Fibroblast of mammary gland (primary cell): ENCODE measurements at regions not wholly inside any gene's neighbourhood (a gene's known extent, or its start where the extent isn't known, plus 50 kb on each side); places are given as distances from the start of the nearest gene placed in this dataset.

Experiments used
- DNase-seq: peaks from one replicate; pipeline ENCODE4 v3.0.0-alpha.2; 2010; ENCODE audit warnings: low read depth
- H3K4me3 ChIP-seq: 2 replicates; pipeline ENCODE4 v1.5.1; 2011; ENCODE audit warnings: low read depth, mild to moderate bottlenecking, low read length, moderate library complexity; ENCODE audit not compliant: control insufficient read depth
- TF ChIP-seq, protein P1 (sequence below): conservative IDR thresholded peaks from 2 replicates; pipeline ENCODE4 v1.5.1; 2011; ENCODE audit warnings: low read depth, low read length, inconsistent platforms; ENCODE audit not compliant: control insufficient read depth, insufficient read depth

DNA sequence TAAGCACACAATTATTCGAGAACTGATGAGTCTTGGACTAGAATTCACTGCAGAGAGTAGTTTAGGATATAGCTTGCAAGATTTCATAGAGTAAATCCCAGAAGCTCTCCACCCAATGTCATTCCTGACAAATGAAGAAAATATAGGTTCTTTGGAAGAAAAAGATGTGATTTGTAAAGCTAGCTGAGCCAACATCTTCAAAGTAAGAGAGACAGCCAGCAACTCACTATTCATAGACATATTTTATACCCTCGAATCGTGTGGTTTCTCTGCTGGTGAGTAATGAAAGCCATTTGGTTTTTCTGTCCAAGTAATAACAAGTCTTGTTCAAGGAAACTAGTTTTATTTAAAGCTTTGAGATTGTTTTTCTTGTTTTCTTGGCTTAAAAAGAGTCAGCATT lies 165.7 kb upstream of the SYT6 start:
- DNase-seq, result peak; percentile 70
- no peak overlapping the region for H3K4me3 ChIP-seq
- TF ChIP-seq, protein P1, sequence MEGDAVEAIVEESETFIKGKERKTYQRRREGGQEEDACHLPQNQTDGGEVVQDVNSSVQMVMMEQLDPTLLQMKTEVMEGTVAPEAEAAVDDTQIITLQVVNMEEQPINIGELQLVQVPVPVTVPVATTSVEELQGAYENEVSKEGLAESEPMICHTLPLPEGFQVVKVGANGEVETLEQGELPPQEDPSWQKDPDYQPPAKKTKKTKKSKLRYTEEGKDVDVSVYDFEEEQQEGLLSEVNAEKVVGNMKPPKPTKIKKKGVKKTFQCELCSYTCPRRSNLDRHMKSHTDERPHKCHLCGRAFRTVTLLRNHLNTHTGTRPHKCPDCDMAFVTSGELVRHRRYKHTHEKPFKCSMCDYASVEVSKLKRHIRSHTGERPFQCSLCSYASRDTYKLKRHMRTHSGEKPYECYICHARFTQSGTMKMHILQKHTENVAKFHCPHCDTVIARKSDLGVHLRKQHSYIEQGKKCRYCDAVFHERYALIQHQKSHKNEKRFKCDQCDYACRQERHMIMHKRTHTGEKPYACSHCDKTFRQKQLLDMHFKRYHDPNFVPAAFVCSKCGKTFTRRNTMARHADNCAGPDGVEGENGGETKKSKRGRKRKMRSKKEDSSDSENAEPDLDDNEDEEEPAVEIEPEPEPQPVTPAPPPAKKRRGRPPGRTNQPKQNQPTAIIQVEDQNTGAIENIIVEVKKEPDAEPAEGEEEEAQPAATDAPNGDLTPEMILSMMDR, result no peak

DNA sequence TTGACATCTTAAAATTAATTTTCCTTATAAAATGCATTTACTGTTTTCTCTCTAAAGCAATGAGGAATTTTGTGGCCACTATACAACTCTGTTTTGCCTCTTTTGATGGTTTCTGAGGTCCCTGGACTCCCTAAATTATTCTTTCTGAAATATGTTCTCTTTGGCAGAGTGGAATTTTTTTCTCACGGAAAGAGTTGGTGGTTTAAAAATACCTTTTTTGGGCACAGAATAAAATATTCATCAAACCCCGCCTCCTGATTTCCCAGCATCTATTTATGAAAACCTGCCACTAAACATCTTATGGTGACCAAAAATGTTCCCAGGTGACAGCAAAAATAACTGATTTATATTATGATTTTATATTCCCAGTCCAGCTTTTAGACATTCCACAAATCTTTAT lies 165.3 kb upstream of the SYT6 start:
- H3K4me3 ChIP-seq, result no peak overlapping the region
- no peak for DNase-seq
- TF ChIP-seq, protein P1, result no peak

DNA sequence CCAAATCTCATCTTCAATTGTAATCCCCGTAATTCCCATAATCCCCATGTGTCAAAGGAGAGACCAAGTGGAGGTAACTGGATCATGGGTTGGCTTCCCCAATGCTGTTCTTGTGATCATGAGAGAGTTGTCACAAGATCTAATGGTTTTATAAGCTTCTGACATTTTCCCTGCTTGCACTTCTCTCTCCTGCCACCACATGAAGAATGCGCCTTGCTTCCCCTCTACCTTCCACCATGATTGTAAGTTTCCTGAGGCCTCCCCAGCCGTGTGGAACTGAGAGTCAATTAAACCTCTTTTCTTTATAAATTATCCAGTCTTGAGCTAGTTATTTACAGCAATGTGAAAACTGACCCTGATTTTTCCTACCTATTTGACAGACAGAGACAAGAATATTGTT lies 162.5 kb upstream of the SYT6 start:
- H3K4me3 ChIP-seq, result no peak overlapping the region
- no peak for DNase-seq
- TF ChIP-seq, protein P1, result no peak

DNA sequence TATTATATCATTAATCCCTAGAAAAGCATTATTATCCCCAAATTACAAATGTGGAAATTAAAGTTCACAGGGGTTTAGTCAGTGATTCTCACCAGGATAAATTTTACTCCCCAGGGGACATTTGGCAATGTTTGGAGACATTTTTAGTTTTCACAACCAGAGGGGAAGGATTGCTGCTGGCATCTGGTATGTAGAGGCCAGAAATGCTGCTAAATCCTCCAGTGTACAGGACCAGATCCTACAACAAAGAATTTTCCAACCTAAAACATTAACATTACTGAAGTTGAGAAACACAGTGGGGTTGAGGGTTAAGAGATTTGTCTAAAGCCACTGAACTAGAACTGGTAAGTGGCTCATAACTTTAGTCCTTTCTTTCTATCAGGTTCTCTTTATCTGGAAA lies 162.0 kb upstream of the SYT6 start:
- peak; percentile 45 for DNase-seq
- H3K4me3 ChIP-seq, result no peak overlapping the region
- TF ChIP-seq, protein P1, result no peak

DNA sequence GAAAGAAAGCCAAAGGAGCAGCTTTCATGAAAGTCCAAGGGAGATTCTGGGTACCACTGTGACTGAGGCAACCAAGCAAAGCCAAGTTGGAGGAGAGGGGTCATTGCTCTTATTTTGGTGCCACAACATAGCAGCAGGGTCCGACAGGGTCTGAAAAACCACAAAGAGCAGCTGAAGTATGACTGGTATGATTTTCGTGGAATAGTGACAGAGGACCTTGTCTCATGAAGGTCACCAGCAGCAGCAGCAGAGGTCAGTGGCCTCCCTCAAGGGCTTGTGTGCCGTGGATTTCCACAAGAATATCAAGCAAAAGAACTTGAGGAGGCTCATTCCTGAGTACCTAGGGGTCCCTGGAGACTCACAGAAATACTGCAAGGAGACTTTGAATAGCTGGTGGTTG lies 160.9 kb upstream of the SYT6 start:
- TF ChIP-seq, protein P1, result no peak
- DNase-seq, result no peak
- no peak overlapping the region for H3K4me3 ChIP-seq

DNA sequence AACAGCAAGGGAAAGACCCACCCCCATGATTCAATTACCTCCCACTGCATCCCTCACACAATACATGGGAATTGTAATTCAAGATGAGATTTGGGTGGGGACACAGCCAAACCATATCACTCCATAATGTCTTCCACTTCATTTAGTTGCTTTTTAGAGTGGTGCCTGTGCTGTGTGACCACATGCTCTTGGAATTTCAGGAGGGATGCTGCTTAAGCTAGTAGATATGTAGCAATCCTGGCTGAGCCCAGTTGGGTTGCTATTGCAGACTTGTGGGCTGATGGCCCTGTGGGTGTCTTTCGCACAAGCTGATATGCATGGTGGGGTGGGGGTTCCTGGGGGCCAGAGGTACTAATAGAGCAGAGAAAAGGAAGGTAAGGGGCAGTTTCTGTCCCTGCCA lies 160.4 kb upstream of the SYT6 start:
- H3K4me3 ChIP-seq, result no peak overlapping the region
- DNase-seq, result peak; percentile 36
- TF ChIP-seq, protein P1, result no peak

DNA sequence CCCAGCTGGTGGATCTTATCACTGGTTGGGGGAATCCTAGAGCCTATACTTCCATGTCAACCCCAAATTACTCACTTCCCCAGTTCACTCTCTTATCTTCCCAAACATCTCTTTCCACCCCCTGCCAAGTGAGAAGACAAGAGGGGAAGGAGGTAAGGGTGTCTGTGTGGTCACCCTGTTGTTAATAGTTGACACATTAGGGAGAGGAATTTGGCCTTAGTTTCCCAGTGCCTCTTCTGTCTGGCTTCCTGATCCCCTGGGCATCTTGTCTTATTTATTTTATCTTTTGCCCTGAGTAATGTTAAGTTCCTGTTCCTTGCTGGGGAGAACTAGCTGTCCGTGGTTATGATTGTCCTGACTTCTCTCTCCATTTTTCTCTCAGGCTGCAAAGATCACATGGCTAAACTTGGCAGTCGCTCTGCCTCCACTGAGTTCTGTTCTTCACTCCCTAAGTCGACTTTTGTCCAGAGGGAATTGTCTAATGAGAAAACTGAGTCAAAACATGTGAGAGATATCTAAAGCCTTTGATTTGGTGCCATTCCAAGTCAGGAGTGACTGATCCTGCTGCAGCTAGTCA lies 157.1 kb upstream of the SYT6 start:
- TF ChIP-seq, protein P1, result no peak
- DNase-seq, result peak; percentile 95
- no peak overlapping the region for H3K4me3 ChIP-seq
